G401.6 (cell line): ENCODE measurements at regions not wholly inside any gene's neighbourhood (a gene's known extent, or its start where the extent isn't known, plus 50 kb on each side); places are given as distances from the start of the nearest gene placed in this dataset.
A peak's percentile ranks its signal among the peaks of the same experiment; 100 is the strongest.

Experiments used
- FAIRE-seq: peaks from 2 replicates; lab custom pipeline; 2012; peaks lifted over from hg19 to GRCh38; lab: Jason Lieb, UNC

GRCh38 chr13:64278493-64278892 is 2862.8 kb upstream of the PCDH20 start:
- no peak for FAIRE-seq

- no peak for FAIRE-seq
Observed at GRCh38 chr13:64277097-64277496, 2861.4 kb upstream of the PCDH20 start.

GRCh38 chr13:64276232-64276631 is 2860.6 kb upstream of the PCDH20 start:
- FAIRE-seq, result peak; percentile 17

GRCh38 chr13:64274481-64275217 is 2859.0 kb upstream of the PCDH20 start:
- FAIRE-seq, result no peak

- peak; percentile 42 for FAIRE-seq
Observed at GRCh38 chr13:64273780-64274179, 2858.1 kb upstream of the PCDH20 start.

GRCh38 chr13:64272681-64273080 is 2857.0 kb upstream of the PCDH20 start:
- FAIRE-seq, result no peak

GRCh38 chr13:64266024-64266423 is 2850.4 kb upstream of the PCDH20 start:
- FAIRE-seq, result no peak

DNA sequence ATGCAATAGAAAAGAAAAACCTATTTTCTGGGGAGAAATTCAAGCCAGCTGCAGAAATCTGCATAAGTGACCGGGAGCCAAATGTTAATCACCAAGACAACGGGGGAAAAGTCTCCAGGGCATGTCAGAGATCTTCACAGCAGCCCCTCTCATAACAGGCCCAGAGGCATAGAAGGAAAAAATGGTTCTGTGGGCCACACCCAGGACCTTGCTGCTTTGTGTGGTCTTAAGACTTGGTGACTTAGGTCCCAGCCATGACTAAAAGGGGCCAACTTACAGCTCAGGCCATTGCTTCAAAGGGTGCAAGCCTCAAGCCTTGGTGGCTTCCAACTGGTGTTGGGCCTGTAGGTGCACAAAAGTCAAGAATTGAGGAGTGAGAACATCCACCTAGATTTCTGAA is 2847.6 kb upstream of the PCDH20 start:
- no peak for FAIRE-seq

DNA sequence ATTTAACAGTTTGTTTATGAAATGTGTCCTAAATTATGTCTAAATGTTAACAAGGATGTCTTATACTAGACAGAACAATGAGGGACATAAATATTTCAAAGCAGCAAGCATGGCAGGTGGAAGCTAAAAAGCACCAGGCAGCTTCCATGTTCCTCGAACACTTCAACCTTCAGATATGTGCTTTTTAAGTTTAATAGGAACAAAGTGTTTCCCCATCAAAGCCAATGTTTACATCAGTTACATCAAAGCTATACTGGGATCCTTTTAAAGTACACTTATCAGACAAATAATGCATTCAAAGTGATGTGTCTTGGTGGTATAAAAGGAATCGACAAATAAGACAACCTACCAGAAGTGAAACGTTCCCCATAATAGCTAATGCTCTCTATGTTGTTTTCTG is 2841.1 kb upstream of the PCDH20 start:
- FAIRE-seq, result no peak

GRCh38 chr13:64255988-64256387 is 2840.3 kb upstream of the PCDH20 start:
- no peak for FAIRE-seq

DNA sequence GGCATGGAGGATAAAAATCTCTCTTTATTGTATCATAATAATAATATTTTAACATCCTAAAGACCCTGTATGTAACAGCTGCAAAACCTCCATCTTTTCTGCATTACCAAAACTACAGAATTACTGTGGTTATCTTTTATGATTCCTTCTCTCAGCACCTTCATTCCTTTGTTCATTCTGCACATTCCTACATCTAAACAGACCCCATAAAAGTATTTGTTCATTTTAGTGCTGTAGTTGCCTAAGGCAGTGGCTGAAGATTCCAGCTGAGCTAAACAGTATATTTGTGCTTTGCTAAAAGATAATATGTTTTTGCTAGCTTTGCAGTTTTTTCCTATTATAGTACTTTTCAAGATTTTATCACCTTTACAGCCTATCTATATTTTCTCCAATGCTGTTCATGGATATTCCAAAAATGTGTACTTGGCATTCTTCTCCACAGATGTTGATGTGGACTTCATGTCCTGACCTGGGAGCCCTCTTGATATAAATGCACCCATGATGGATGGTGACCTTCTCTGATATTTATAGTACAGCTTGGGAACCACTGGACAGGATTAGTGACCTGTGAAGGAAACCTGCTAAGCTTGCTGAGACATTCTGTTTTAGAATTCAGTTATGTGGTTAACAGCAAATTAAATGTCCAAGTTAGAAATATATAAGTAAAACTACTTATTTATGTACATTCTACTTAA is 2832.9 kb upstream of the PCDH20 start:
- FAIRE-seq, result no peak

- FAIRE-seq, result no peak
Observed at GRCh38 chr13:64239372-64239771, 2823.7 kb upstream of the PCDH20 start.

- FAIRE-seq, result no peak
Observed at GRCh38 chr13:64234255-64234654, 2818.6 kb upstream of the PCDH20 start.

- FAIRE-seq, result no peak
Observed at GRCh38 chr13:64223016-64223415, 2807.4 kb upstream of the PCDH20 start.

GRCh38 chr13:64206430-64207225 is 2791.0 kb upstream of the PCDH20 start:
- FAIRE-seq, result no peak

- no peak for FAIRE-seq
Observed at GRCh38 chr13:64202517-64202916, 2786.9 kb upstream of the PCDH20 start.

- FAIRE-seq, result no peak
Observed at GRCh38 chr13:64197232-64197631, 2781.6 kb upstream of the PCDH20 start.

DNA sequence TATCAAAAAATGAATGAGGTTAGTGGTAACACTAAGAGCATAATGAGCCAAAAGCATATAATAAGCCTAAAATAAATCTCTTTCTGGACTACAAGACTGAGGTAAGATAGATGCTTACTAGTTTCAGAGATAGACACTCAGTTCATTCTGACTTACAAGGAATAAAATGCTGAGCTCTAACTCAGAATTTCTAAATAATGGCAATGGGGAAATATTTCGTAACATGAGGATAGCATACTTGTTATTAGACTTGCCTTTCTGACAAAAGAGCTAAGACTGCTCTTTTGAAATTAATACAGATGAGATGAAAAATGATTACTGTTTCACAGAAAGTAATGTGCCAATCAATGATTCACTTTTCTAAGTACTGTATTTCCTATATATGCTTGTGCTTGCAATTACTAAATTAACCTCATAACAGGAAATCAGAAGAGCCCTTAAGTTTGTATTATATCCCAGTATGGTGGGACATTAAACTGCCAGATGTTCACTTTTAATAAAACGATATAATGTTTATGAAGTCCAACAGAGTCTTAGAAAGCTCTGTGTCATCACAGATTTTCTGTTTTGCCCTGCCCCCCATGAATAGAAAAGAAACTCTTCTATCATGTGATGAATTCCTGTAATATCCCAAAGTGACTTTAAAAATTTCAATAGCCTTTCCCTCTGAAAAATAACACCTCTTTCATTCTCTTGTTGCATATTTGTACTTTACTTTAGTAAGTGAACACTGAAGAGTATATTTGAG is 2771.0 kb upstream of the PCDH20 start:
- no peak for FAIRE-seq

DNA sequence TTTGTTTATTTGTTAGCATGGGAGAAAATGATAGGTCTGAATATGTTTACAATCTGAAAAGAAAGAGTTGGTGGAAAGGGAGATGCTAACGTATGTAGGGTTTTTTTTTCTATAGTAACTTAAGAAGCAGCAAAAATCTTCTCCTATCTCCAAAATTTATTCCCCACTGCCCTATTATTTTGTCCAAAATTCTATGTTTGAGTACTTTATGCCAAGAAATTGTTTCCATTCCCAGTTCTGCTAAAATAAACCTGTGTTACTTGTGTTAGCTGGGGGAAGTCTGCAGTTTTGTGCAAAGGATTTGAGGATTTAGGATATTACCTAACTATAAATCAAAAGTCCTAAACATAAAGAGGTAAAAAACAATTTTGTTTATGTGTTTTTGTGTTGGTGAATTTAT is 2770.4 kb upstream of the PCDH20 start:
- FAIRE-seq, result no peak

GRCh38 chr13:64180756-64181155 is 2765.1 kb upstream of the PCDH20 start:
- FAIRE-seq, result no peak

DNA sequence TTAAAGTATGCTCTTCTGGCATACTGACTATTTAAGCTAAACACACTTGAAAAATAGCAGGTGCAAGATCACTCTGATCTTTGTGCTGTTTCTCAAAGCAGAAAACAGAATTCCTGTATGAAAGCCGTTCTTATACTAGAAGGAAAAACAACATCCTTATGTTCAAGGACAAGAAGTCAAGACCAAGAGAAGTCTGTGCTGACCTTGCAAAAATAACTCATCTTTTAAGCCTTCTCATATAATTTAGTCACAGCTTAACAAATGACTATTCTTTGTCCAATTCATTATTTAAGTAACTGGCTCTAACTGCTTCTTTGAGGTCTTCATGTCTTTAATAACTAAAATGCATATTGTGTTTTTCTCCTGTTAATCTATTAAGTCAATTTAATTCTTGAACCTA is 2750.2 kb upstream of the PCDH20 start:
- no peak for FAIRE-seq

- no peak for FAIRE-seq
Observed at GRCh38 chr13:64164435-64164834, 2748.8 kb upstream of the PCDH20 start.
